ENCODE measurements at regions not wholly inside any gene's neighbourhood (a gene's known extent, or its start where the extent isn't known, plus 50 kb on each side); places are given as distances from the start of the nearest gene placed in this dataset.
A peak's percentile ranks its signal among the peaks of the same experiment; 100 is the strongest.

DNA sequence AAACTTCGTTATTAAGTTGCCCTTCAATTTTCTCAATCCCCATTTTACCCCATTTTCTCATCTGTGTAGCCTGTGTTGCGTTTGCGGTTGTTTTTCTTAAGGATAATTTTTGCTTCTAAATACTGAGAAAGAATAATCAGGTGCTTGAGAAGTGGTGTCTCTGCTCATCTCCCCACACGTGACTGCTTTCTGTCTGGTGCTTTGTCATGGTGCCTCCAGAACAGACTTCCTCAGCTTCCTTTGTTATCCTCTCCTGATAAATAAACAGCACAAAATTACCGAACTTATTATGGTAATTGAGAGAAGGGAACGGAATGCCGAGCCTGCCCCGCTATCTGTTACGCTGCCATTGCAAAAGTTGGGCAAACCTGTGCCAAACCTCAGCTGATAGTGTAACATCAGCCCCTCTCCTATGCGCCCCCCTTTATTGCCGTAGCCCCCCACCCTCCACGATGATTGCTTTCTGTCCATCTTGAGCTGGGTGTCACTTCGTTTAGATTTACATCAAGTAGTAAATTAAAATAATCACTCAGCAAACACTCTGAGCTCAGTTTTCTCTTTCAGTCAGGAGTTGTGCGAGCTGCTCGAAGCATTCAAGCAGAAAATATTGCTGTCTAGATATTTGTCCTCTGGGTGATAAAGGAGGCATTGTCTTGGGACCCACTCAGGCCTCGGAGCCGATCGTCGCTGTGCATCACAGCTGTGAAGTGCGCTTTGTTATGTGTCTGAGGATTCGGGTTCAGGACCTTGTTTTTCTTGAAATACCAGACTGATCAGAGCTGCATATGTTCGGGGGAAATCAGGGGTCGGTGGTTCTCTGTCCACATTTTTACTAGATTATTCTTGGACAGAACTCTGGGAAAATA, 1008.5 kb upstream of the FANCL start:
- no peak overlapping the region for H3K27ac ChIP-seq
- WGBS (ENCODE audit: missing lambda C conversion rate), result 36% methylated on average over 23 of the region's 23 CpGs
- CTCF ChIA-PET, result interaction anchor here (0.9 to 1.1 kb wide), 2 partner anchors 10 to 26 kb away, joined by 3 to 4 read pairs; no protein-coding TSS in a partner anchor
- TF ChIP-seq HEYL (CRISPR knock-in tag; IDR thresholded peaks at IDR 0.05) (no peak), EHMT2 (IDR thresholded peaks at IDR 0.05; ENCODE audit: low read depth) (no peak), PHF8 (IDR thresholded peaks at IDR 0.05; ENCODE audit: borderline replicate concordance, low read depth) (no peak), RFX5 (IDR thresholded peaks at IDR 0.05) (no peak)
- TF ChIP-seq, protein P1, sequence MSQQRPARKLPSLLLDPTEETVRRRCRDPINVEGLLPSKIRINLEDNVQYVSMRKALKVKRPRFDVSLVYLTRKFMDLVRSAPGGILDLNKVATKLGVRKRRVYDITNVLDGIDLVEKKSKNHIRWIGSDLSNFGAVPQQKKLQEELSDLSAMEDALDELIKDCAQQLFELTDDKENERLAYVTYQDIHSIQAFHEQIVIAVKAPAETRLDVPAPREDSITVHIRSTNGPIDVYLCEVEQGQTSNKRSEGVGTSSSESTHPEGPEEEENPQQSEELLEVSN (IDR thresholded peaks at IDR 0.05; ENCODE audit: borderline replicate concordance, low read depth), result no peak
- no peak for ATAC-seq
- FAIRE-seq, result no peak
- DNase-seq (ENCODE audit: low read depth in 1 of 2, low spot score in 1 of 2), result no peak
- H3K4me1 ChIP-seq, result no peaks in the 10 kb centered on the region
- H3K4me2 ChIP-seq, result 0 out of 3 replicates have a peak overlapping the region, but pooled peaks have one; percentile 16
- H3K4me3 ChIP-seq, result no peak overlapping the region
- no peaks in the 10 kb centered on the region for H3K9me3 ChIP-seq
- POLR2A ChIA-PET, result no interaction called here

DNA sequence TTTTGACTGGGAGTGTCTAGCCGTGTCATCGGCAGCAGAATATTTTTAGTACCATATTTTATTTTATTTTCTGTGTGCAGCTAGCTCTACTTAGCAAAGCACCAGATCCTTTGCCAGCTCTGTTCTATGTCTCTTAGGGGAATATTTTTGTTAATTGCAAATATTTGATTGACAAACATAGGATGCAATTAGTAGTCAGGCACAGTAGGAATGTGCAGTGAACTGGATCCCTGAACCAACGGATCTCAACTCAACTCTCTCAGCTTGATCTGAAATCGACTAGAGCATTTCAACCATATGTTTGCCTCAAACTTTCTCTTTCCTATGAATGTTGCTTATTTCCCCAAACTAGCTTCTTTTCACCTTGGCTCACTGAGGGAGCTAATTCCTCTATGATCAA, 998.0 kb upstream of the FANCL start:
- POLR2A ChIA-PET, result no interaction called here
- FAIRE-seq, result no peak

DNA sequence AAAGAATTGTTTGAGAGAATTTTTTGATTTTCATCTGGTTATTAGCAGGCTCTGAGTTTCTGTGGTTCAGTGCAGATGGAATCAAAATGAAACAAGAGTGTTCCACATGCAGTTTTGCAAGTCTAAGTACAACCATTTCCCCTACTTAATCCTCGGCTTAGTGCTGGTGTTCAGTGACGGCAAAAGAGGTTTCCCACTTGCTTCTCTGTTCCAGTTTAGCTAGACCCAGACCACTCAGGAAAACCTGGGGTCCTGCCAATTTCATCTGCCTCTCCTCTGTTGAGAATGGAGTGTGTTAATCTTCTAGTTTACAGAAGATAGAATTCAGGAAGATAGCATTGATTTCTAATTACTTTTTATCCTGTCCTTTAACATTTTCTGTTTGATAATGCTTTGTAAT, 996.2 kb upstream of the FANCL start:
- peak overlapping the region; percentile 3 to 70; a peak in 4 of 6 replicates for H3K27ac ChIP-seq
- CTCF ChIA-PET, result interaction anchor here (0.6 kb wide), 1 partner anchor 15 kb away, joined by 3 read pairs; no protein-coding TSS in a partner anchor
- FAIRE-seq, result no peak
- no peak for ATAC-seq
- H3K4me2 ChIP-seq, result no peak overlapping the region; the same call in 2 of the 3 replicates
- no peak for DNase-seq (ENCODE audit: low read depth in 1 of 2, low spot score in 1 of 2)
- no peak for TF ChIP-seq FOSB (CRISPR knock-in tag; IDR thresholded peaks at IDR 0.05)
- no peak for TF ChIP-seq SREBF2 (IDR thresholded peaks at IDR 0.05)
- TF ChIP-seq, protein P1 (IDR thresholded peaks at IDR 0.05; ENCODE audit: borderline replicate concordance, low read depth), result no peak
- TF ChIP-seq, protein P2, sequence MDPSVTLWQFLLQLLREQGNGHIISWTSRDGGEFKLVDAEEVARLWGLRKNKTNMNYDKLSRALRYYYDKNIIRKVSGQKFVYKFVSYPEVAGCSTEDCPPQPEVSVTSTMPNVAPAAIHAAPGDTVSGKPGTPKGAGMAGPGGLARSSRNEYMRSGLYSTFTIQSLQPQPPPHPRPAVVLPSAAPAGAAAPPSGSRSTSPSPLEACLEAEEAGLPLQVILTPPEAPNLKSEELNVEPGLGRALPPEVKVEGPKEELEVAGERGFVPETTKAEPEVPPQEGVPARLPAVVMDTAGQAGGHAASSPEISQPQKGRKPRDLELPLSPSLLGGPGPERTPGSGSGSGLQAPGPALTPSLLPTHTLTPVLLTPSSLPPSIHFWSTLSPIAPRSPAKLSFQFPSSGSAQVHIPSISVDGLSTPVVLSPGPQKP (IDR thresholded peaks at IDR 0.05; ENCODE audit: low read depth, low read length), result no peak
- TF ChIP-seq CBX2 (IDR thresholded peaks at IDR 0.05; ENCODE audit: borderline replicate concordance, low read depth), result no peak
- TF ChIP-seq GATA3 (IDR thresholded peaks at IDR 0.05; ENCODE audit: borderline replicate concordance), result no peak
- no peak for TF ChIP-seq RFX5 (IDR thresholded peaks at IDR 0.05)
- no peak for TF ChIP-seq CBX8 (IDR thresholded peaks at IDR 0.05)
- TF ChIP-seq POLR2A (IDR thresholded peaks at IDR 0.05; ENCODE audit: low read length), result no peak
- TF ChIP-seq ZFP36 (IDR thresholded peaks at IDR 0.05; ENCODE audit: borderline replicate concordance, partially characterized antibody), result no peak
- TF ChIP-seq CEBPB (IDR thresholded peaks at IDR 0.05), result no peak
- TF ChIP-seq, protein P3, sequence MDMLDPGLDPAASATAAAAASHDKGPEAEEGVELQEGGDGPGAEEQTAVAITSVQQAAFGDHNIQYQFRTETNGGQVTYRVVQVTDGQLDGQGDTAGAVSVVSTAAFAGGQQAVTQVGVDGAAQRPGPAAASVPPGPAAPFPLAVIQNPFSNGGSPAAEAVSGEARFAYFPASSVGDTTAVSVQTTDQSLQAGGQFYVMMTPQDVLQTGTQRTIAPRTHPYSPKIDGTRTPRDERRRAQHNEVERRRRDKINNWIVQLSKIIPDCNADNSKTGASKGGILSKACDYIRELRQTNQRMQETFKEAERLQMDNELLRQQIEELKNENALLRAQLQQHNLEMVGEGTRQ (IDR thresholded peaks at IDR 0.05), result no peak
- TF ChIP-seq MAZ (IDR thresholded peaks at IDR 0.05; ENCODE audit: borderline replicate concordance, low read depth, low read length), result no peak
- TF ChIP-seq, protein P4, sequence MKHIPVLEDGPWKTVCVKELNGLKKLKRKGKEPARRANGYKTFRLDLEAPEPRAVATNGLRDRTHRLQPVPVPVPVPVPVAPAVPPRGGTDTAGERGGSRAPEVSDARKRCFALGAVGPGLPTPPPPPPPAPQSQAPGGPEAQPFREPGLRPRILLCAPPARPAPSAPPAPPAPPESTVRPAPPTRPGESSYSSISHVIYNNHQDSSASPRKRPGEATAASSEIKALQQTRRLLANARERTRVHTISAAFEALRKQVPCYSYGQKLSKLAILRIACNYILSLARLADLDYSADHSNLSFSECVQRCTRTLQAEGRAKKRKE (CRISPR knock-in tag; IDR thresholded peaks at IDR 0.05; ENCODE audit: low read depth), result no peak
- no peak overlapping the region for H3K4me3 ChIP-seq
- H3K4me1 ChIP-seq, result peaks cover 6% of the 10 kb centered on the region; the same call in 2 of the 3 replicates
- H3K9me3 ChIP-seq, result peaks cover 12% of the 10 kb centered on the region; the same call in 2 of the 3 replicates
- WGBS (ENCODE audit: missing lambda C conversion rate), result 65% methylated on average over 2 of the region's 2 CpGs
- POLR2A ChIA-PET, result no interaction called here

More for the DNA sequence above, 998.0 kb upstream of the FANCL start:
- TF ChIP-seq MYC (IDR thresholded peaks at IDR 0.05; ENCODE audit: borderline replicate concordance, low read length), result no peak
- no peak for TF ChIP-seq FOSB (CRISPR knock-in tag; IDR thresholded peaks at IDR 0.05)
- TF ChIP-seq HEYL (CRISPR knock-in tag; IDR thresholded peaks at IDR 0.05), result no peak
- TF ChIP-seq JUNB (IDR thresholded peaks at IDR 0.05), result no peak
- no peak for TF ChIP-seq RAD21 (conservative IDR thresholded peaks at IDR 0.05 in 1 of 2, IDR thresholded peaks at IDR 0.05 in 1 of 2)
- TF ChIP-seq MAFK (IDR thresholded peaks at IDR 0.05; ENCODE audit: partially characterized antibody), result no peak
- Histone ChIP-seq H3K4me3 (no peak overlapping the region), H3K9me3 (peaks cover 12% of the 10 kb centered on the region; the same call in 2 of the 3 replicates), H3K27ac (no peak overlapping the region), H3K4me2 (no peak overlapping the region), H3K4me1 (peaks cover 6% of the 10 kb centered on the region; the same call in 2 of the 3 replicates)
- ATAC-seq (no peak), DNase-seq (ENCODE audit: low read depth in 1 of 2, low spot score in 1 of 2) (no peak)
- CTCF ChIA-PET, result no interaction called here
- 39% methylated on average over 4 of the region's 4 CpGs for WGBS (ENCODE audit: missing lambda C conversion rate)

All from A549 (cell line).